ENCODE measurements at regions not wholly inside any gene's neighbourhood (a gene's known extent, or its start where the extent isn't known, plus 50 kb on each side); places are given as distances from the start of the nearest gene placed in this dataset.

- no peak overlapping the region for H2AFZ ChIP-seq (ENCODE audit: control insufficient read depth, low read depth, low read length)
- no peak for DNase-seq (ENCODE audit: low read depth, low spot score)
- H3K9me3 ChIP-seq (replicated peaks; ENCODE audit: control insufficient read depth, insufficient read depth, low read length) = no peaks in the 10 kb centered on the region; the same call in 2 of the 3 replicates
- RAD21 ChIA-PET (ENCODE audit: unreplicated experiment) = no interaction called here
- POLR2A ChIA-PET = no interaction called here
- intact Hi-C loops (cut with micrococcal nuclease; ENCODE audit: unreplicated experiment) (no loop called here), in situ Hi-C loops (cut with MboI) (no loop called here)
- H3K9ac ChIP-seq (ENCODE audit: control insufficient read depth, insufficient read depth, low read length) = no peak overlapping the region
- H3K4me2 ChIP-seq (ENCODE audit: control insufficient read depth, insufficient read depth) = no peak overlapping the region
- no peaks in the 10 kb centered on the region for H3K36me3 ChIP-seq (ENCODE audit: control insufficient read depth in 2 of 2, insufficient read depth in 2 of 2, low read length in 1 of 2)
- no TSS peak for BruUV-seq (replicated peaks)
- H4K20me1 ChIP-seq (ENCODE audit: control insufficient read depth, insufficient read depth) = no peaks in the 10 kb centered on the region
- SMC1A ChIA-PET (ENCODE audit: uncharacterized antibody, unreplicated experiment) = no interaction called here
- CTCF ChIA-PET = no interaction called here
- no peaks in the 10 kb centered on the region for H3K4me1 ChIP-seq (ENCODE audit: control insufficient read depth, insufficient read depth, low read length)
- no peak for FAIRE-seq
- no peak overlapping the region for H3K4me3 ChIP-seq
- H3K27me3 ChIP-seq (replicated peaks in 1 of 2; ENCODE audit: control insufficient read depth in 2 of 2, insufficient read depth in 2 of 2, low read length in 1 of 2) = no peaks in the 10 kb centered on the region
- H3K79me2 ChIP-seq (ENCODE audit: control insufficient read depth, insufficient read depth, low read length) = no peaks in the 10 kb centered on the region
- no peak for ATAC-seq
- WGBS (ENCODE audit: insufficient coverage, insufficient replicate concordance, low lambda C conversion rate, missing lambda C conversion rate) = 10% methylated on average over 7 of the region's 7 CpGs
- no peak overlapping the region for H3K27ac ChIP-seq (ENCODE audit: control insufficient read depth, insufficient read depth)
- TF ChIP-seq POLR2AphosphoS5 (IDR thresholded peaks at IDR 0.05; ENCODE audit: low read length) (no peak), ZNF592 (IDR thresholded peaks at IDR 0.05) (no peak), SMAD1 (IDR thresholded peaks at IDR 0.05; ENCODE audit: low read depth, partially characterized antibody) (no peak), IRF3 (IDR thresholded peaks at IDR 0.05) (no peak), POLR2A (IDR thresholded peaks at IDR 0.05; ENCODE audit: low read depth, low read length) (no peak), CBFB (IDR thresholded peaks at IDR 0.05; ENCODE audit: low read depth) (no peak), POU2F2 (IDR thresholded peaks at IDR 0.05; ENCODE audit: borderline replicate concordance, low read depth, low read length) (no peak), NFIC (IDR thresholded peaks at IDR 0.05; ENCODE audit: low read depth, low read length) (no peak), USF2 (IDR thresholded peaks at IDR 0.05; ENCODE audit: borderline replicate concordance, low read depth, low read length) (no peak), ZBTB4 (CRISPR knock-in tag; IDR thresholded peaks at IDR 0.05) (no peak), POLR2AphosphoS2 (IDR thresholded peaks at IDR 0.05; ENCODE audit: low read depth, low read length) (no peak), CHD2 (IDR thresholded peaks at IDR 0.05; ENCODE audit: borderline replicate concordance, low read depth, low read length) (no peak), NRF1 (conservative IDR thresholded peaks at IDR 0.05; ENCODE audit: low read depth, low read length) (no peak), IKZF2 (IDR thresholded peaks at IDR 0.05) (no peak)
Measured at GRCh38 chr18:7367336-7367735, 136.4 kb downstream of the LRRC30 start.
